ENCODE measurements at regions not wholly inside any gene's neighbourhood (a gene's known extent, or its start where the extent isn't known, plus 50 kb on each side); places are given as distances from the start of the nearest gene placed in this dataset.

- no peaks in the 10 kb centered on the region for H3K27me3 ChIP-seq (ENCODE audit: control insufficient read depth, extremely low read depth, insufficient read depth, low read length)
- no peak for DNase-seq (ENCODE audit: low read depth, low spot score)
- no peaks in the 10 kb centered on the region for H3K9me3 ChIP-seq (ENCODE audit: control insufficient read depth, low read depth, low read length)
- H3K4me3 ChIP-seq (ENCODE audit: control insufficient read depth in 2 of 3, extremely low read depth in 1 of 3, insufficient read depth in 2 of 3, low read depth in 1 of 3, low read length in 3 of 3) = no peak overlapping the region
- H4K20me1 ChIP-seq (ENCODE audit: control insufficient read depth, extremely low read depth, insufficient read depth, low read length) = no peaks in the 10 kb centered on the region
- no peaks in the 10 kb centered on the region for H3K9me1 ChIP-seq (ENCODE audit: control insufficient read depth, extremely low read depth, insufficient read depth, low read length)
- no peak for FAIRE-seq
- no peak overlapping the region for H3K9ac ChIP-seq (ENCODE audit: control insufficient read depth, extremely low read depth, insufficient read depth, low read length)
- no peak overlapping the region for H3K4me2 ChIP-seq (ENCODE audit: control insufficient read depth, extremely low read depth, insufficient read depth, low read depth, low read length)
- H3K4me1 ChIP-seq (ENCODE audit: control insufficient read depth, extremely low read depth, insufficient read depth, low read length) = no peaks in the 10 kb centered on the region
- dilution Hi-C loops (cut with MboI; ENCODE audit: extremely low pct_ligation_motif_present, low sequenced_read_pairs) = no loop called here
- H2AFZ ChIP-seq (ENCODE audit: control insufficient read depth, low read length) = no peak overlapping the region
- H3K79me2 ChIP-seq (ENCODE audit: control insufficient read depth, insufficient read depth, low read length) = no peaks in the 10 kb centered on the region
- H3K27ac ChIP-seq (ENCODE audit: control insufficient read depth, insufficient read depth, low read length) = no peak overlapping the region
- no peak for TF ChIP-seq CTCF (optimal IDR thresholded peaks at IDR 0.05 in 1 of 3, IDR thresholded peaks at IDR 0.05 in 1 of 3, conservative IDR thresholded peaks at IDR 0.05 in 1 of 3; ENCODE audit: extremely low read depth in 1 of 3, insufficient read depth in 2 of 3, low read length in 3 of 3)
- no peak for TF ChIP-seq EZH2 (IDR thresholded peaks at IDR 0.05; ENCODE audit: low read length)
- H3K36me3 ChIP-seq (ENCODE audit: control insufficient read depth in 2 of 2, extremely low read depth in 1 of 2, insufficient read depth in 2 of 2, low read length in 2 of 2) = no peaks in the 10 kb centered on the region
These were observed 269.8 kb downstream of the TMEM38B start for GRCh38 chr9:105964156-105964555.

DNA sequence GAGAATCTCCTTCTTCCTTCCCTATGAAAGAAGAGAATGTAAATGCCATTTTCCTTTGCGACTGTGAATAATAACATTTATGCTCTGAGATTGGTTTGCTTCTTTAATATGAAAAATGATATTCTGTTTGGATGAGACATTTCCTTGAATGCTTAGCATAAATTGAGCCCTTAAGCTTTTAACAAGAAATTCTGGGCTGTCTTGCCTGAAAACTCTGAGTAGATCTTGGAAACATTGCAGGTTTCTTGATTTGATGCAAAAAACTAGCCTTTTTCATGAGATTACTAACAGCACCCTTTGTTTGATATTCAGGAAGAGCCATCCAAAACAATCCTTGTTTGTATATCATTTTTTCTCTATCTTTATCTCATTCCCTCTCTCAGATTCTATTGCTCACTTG is 272.5 kb downstream of the TMEM38B start:
- Histone ChIP-seq H3K79me2 (ENCODE audit: control insufficient read depth, insufficient read depth, low read length) (no peaks in the 10 kb centered on the region), H3K36me3 (ENCODE audit: control insufficient read depth in 2 of 2, extremely low read depth in 1 of 2, insufficient read depth in 2 of 2, low read length in 2 of 2) (no peaks in the 10 kb centered on the region), H3K4me2 (ENCODE audit: control insufficient read depth, extremely low read depth, insufficient read depth, low read depth, low read length) (no peak overlapping the region), H3K9me3 (ENCODE audit: control insufficient read depth, low read depth, low read length) (no peaks in the 10 kb centered on the region), H3K27me3 (ENCODE audit: control insufficient read depth, extremely low read depth, insufficient read depth, low read length) (no peaks in the 10 kb centered on the region), H3K9me1 (ENCODE audit: control insufficient read depth, extremely low read depth, insufficient read depth, low read length) (no peaks in the 10 kb centered on the region), H2AFZ (ENCODE audit: control insufficient read depth, low read length) (no peak overlapping the region), H3K4me3 (ENCODE audit: control insufficient read depth in 2 of 3, extremely low read depth in 1 of 3, insufficient read depth in 2 of 3, low read depth in 1 of 3, low read length in 3 of 3) (no peak overlapping the region), H4K20me1 (ENCODE audit: control insufficient read depth, extremely low read depth, insufficient read depth, low read length) (no peaks in the 10 kb centered on the region), H3K27ac (ENCODE audit: control insufficient read depth, insufficient read depth, low read length) (no peak overlapping the region), H3K9ac (ENCODE audit: control insufficient read depth, extremely low read depth, insufficient read depth, low read length) (no peak overlapping the region), H3K4me1 (ENCODE audit: control insufficient read depth, extremely low read depth, insufficient read depth, low read length) (no peaks in the 10 kb centered on the region)
- DNase-seq (ENCODE audit: low read depth, low spot score) (no peak), FAIRE-seq (no peak)
- dilution Hi-C loops (cut with MboI; ENCODE audit: extremely low pct_ligation_motif_present, low sequenced_read_pairs) = no loop called here
- TF ChIP-seq CTCF (optimal IDR thresholded peaks at IDR 0.05 in 1 of 3, IDR thresholded peaks at IDR 0.05 in 1 of 3, conservative IDR thresholded peaks at IDR 0.05 in 1 of 3; ENCODE audit: extremely low read depth in 1 of 3, insufficient read depth in 2 of 3, low read length in 3 of 3) = no peak
- TF ChIP-seq EZH2 (IDR thresholded peaks at IDR 0.05; ENCODE audit: low read length) = no peak
